Stimulated activated naive CD4-positive, alpha-beta T cell (primary cell): ENCODE measurements at regions not wholly inside any gene's neighbourhood (a gene's known extent, or its start where the extent isn't known, plus 50 kb on each side); places are given as distances from the start of the nearest gene placed in this dataset.
"Not testable (repeated sequence)": the region's sequence is repeated elsewhere in the genome, so short reads cannot be mapped to it uniquely, and the experiment has no call there.

ENCODE experiments used
- DNase-seq, 6 experiments: peaks; one replicate each; lab custom pipeline; 2025; lab: John Stamatoyannopoulos, UW

- DNase-seq: not testable (repeated sequence)
Measured at GRCh38 chr1:147348592-147348991, 106.1 kb downstream of the CHD1L start.

GRCh38 chr1:147349533-147349932 is 107.0 kb downstream of the CHD1L start:
- DNase-seq: no peak

- DNase-seq: no peak
Measured at GRCh38 chr1:147351140-147351835, 108.8 kb downstream of the CHD1L start.

- no peak for DNase-seq
Measured at GRCh38 chr1:147377263-147378246, 135.1 kb downstream of the CHD1L start.

GRCh38 chr1:147379889-147380288 is 137.4 kb downstream of the CHD1L start:
- DNase-seq: no peak

GRCh38 chr1:147384804-147385203 is 142.3 kb downstream of the CHD1L start:
- DNase-seq: no peak

GRCh38 chr1:147388969-147389368 is 146.5 kb downstream of the CHD1L start:
- DNase-seq: no peak

- DNase-seq: peak in 2 of 6 experiments; percentile 17 to 22
Measured at GRCh38 chr1:147389532-147390184, 147.2 kb downstream of the CHD1L start.

- no peak for DNase-seq
Measured at GRCh38 chr1:147390185-147390542, 147.7 kb downstream of the CHD1L start.

- no peak for DNase-seq
Measured at GRCh38 chr1:147391114-147391513, 148.6 kb downstream of the CHD1L start.

GRCh38 chr1:147402326-147403045 is 138.8 kb upstream of the BCL9 start:
- DNase-seq: not testable (repeated sequence)

GRCh38 chr1:147404344-147404743 is 137.0 kb upstream of the BCL9 start:
- DNase-seq: not testable (repeated sequence)

- no peak for DNase-seq
Measured at GRCh38 chr1:147409886-147410285, 131.4 kb upstream of the BCL9 start.

- DNase-seq: no peak
Measured at GRCh38 chr1:147413110-147413605, 128.1 kb upstream of the BCL9 start.

GRCh38 chr1:147414505-147415163 is 126.7 kb upstream of the BCL9 start:
- no peak for DNase-seq

- DNase-seq: no peak
Measured at GRCh38 chr1:147417024-147417423, 124.3 kb upstream of the BCL9 start.

- not testable (repeated sequence) for DNase-seq
Measured at GRCh38 chr1:147423100-147423827, 118.0 kb upstream of the BCL9 start.

GRCh38 chr1:147434921-147435320 is 106.4 kb upstream of the BCL9 start:
- DNase-seq: no peak

- no peak for DNase-seq
Measured at GRCh38 chr1:147444381-147444780, 96.9 kb upstream of the BCL9 start.

GRCh38 chr1:147451628-147452027 is 89.7 kb upstream of the BCL9 start:
- DNase-seq: no peak
